ENCODE measurements at regions not wholly inside any gene's neighbourhood (a gene's known extent, or its start where the extent isn't known, plus 50 kb on each side); places are given as distances from the start of the nearest gene placed in this dataset.

GRCh38 chr19:29418201-29418600 is 107.6 kb upstream of the VSTM2B start:
- Mint-ChIP-seq H3K9me3 (peaks cover 3% of the 10 kb centered on the region), H3K4me3 (no peak overlapping the region), H3K27ac (no peak overlapping the region), H3K36me3 (no peaks in the 10 kb centered on the region), H3K4me1 (no peaks in the 10 kb centered on the region), H3K27me3 (no peaks in the 10 kb centered on the region)
- DNase-seq, result no peak
- CTCF ChIA-PET, result no interaction called here

- H3K36me3 Mint-ChIP-seq, result no peaks in the 10 kb centered on the region
- no peak overlapping the region for H3K27ac Mint-ChIP-seq
- no peak for DNase-seq
- no peak overlapping the region for H3K4me3 Mint-ChIP-seq
- H3K4me1 Mint-ChIP-seq, result no peaks in the 10 kb centered on the region
- no peaks in the 10 kb centered on the region for H3K27me3 Mint-ChIP-seq
- H3K9me3 Mint-ChIP-seq, result peaks cover 3% of the 10 kb centered on the region
- CTCF ChIA-PET, result no interaction called here
Observed at GRCh38 chr19:29420065-29420464, 105.7 kb upstream of the VSTM2B start.

- CTCF ChIA-PET, result no interaction called here
- H3K27ac Mint-ChIP-seq, result no peak overlapping the region
- DNase-seq, result no peak
- H3K4me1 Mint-ChIP-seq, result no peaks in the 10 kb centered on the region
- H3K9me3 Mint-ChIP-seq, result peaks cover 3% of the 10 kb centered on the region
- H3K36me3 Mint-ChIP-seq, result no peaks in the 10 kb centered on the region
- H3K4me3 Mint-ChIP-seq, result no peak overlapping the region
- no peaks in the 10 kb centered on the region for H3K27me3 Mint-ChIP-seq
Observed at GRCh38 chr19:29420482-29421195, 105.2 kb upstream of the VSTM2B start.

GRCh38 chr19:29421196-29421545 is 104.6 kb upstream of the VSTM2B start:
- DNase-seq, result no peak
- H3K27me3 Mint-ChIP-seq, result no peaks in the 10 kb centered on the region
- H3K27ac Mint-ChIP-seq, result no peak overlapping the region
- peaks cover 3% of the 10 kb centered on the region for H3K9me3 Mint-ChIP-seq
- no peaks in the 10 kb centered on the region for H3K36me3 Mint-ChIP-seq
- H3K4me1 Mint-ChIP-seq, result no peaks in the 10 kb centered on the region
- H3K4me3 Mint-ChIP-seq, result no peak overlapping the region
- CTCF ChIA-PET, result no interaction called here

GRCh38 chr19:29422047-29422446 is 103.7 kb upstream of the VSTM2B start:
- no peaks in the 10 kb centered on the region for H3K4me1 Mint-ChIP-seq
- no peaks in the 10 kb centered on the region for H3K36me3 Mint-ChIP-seq
- H3K27me3 Mint-ChIP-seq, result no peaks in the 10 kb centered on the region
- no peak overlapping the region for H3K27ac Mint-ChIP-seq
- peaks cover 4% of the 10 kb centered on the region for H3K9me3 Mint-ChIP-seq
- DNase-seq, result no peak
- CTCF ChIA-PET, result no interaction called here
- H3K4me3 Mint-ChIP-seq, result no peak overlapping the region

GRCh38 chr19:29422486-29423085 is 103.2 kb upstream of the VSTM2B start:
- H3K27me3 Mint-ChIP-seq, result no peaks in the 10 kb centered on the region
- DNase-seq, result no peak
- no peak overlapping the region for H3K4me3 Mint-ChIP-seq
- no peak overlapping the region for H3K27ac Mint-ChIP-seq
- CTCF ChIA-PET, result no interaction called here
- H3K4me1 Mint-ChIP-seq, result no peaks in the 10 kb centered on the region
- H3K9me3 Mint-ChIP-seq, result peaks cover 5% of the 10 kb centered on the region
- H3K36me3 Mint-ChIP-seq, result no peaks in the 10 kb centered on the region

GRCh38 chr19:29428071-29428470 is 97.7 kb upstream of the VSTM2B start:
- Mint-ChIP-seq H3K4me3 (no peak overlapping the region), H3K27me3 (no peaks in the 10 kb centered on the region), H3K4me1 (no peaks in the 10 kb centered on the region), H3K9me3 (peaks cover 2% of the 10 kb centered on the region), H3K27ac (no peak overlapping the region), H3K36me3 (no peaks in the 10 kb centered on the region)
- DNase-seq, result no peak
- CTCF ChIA-PET, result no interaction called here

GRCh38 chr19:29429021-29429420 is 96.8 kb upstream of the VSTM2B start:
- Mint-ChIP-seq H3K27me3 (no peaks in the 10 kb centered on the region), H3K27ac (no peak overlapping the region), H3K9me3 (peaks cover 2% of the 10 kb centered on the region), H3K4me1 (no peaks in the 10 kb centered on the region), H3K4me3 (no peak overlapping the region), H3K36me3 (no peaks in the 10 kb centered on the region)
- CTCF ChIA-PET, result no interaction called here
- DNase-seq, result no peak

- Mint-ChIP-seq H3K4me1 (no peaks in the 10 kb centered on the region), H3K9me3 (peaks cover 2% of the 10 kb centered on the region), H3K27ac (no peak overlapping the region), H3K36me3 (peaks cover 2% of the 10 kb centered on the region), H3K27me3 (no peaks in the 10 kb centered on the region), H3K4me3 (no peak overlapping the region)
- CTCF ChIA-PET, result no interaction called here
- no peak for DNase-seq
Observed at GRCh38 chr19:29429581-29429980, 96.2 kb upstream of the VSTM2B start.

- no peak overlapping the region for H3K27ac Mint-ChIP-seq
- no peak for DNase-seq
- CTCF ChIA-PET, result no interaction called here
- H3K9me3 Mint-ChIP-seq, result peaks cover 2% of the 10 kb centered on the region
- no peak overlapping the region for H3K4me3 Mint-ChIP-seq
- no peaks in the 10 kb centered on the region for H3K27me3 Mint-ChIP-seq
- H3K4me1 Mint-ChIP-seq, result no peaks in the 10 kb centered on the region
- peaks cover 2% of the 10 kb centered on the region for H3K36me3 Mint-ChIP-seq
Observed at GRCh38 chr19:29431332-29431731, 94.5 kb upstream of the VSTM2B start.

GRCh38 chr19:29432677-29433076 is 93.1 kb upstream of the VSTM2B start:
- H3K4me1 Mint-ChIP-seq, result no peaks in the 10 kb centered on the region
- DNase-seq, result no peak
- H3K27ac Mint-ChIP-seq, result no peak overlapping the region
- H3K9me3 Mint-ChIP-seq, result no peaks in the 10 kb centered on the region
- H3K27me3 Mint-ChIP-seq, result no peaks in the 10 kb centered on the region
- no peak overlapping the region for H3K4me3 Mint-ChIP-seq
- peaks cover 2% of the 10 kb centered on the region for H3K36me3 Mint-ChIP-seq
- CTCF ChIA-PET, result no interaction called here

GRCh38 chr19:29436591-29437103 is 89.1 kb upstream of the VSTM2B start:
- no peak for DNase-seq
- H3K4me1 Mint-ChIP-seq, result no peaks in the 10 kb centered on the region
- H3K4me3 Mint-ChIP-seq, result no peak overlapping the region
- H3K27ac Mint-ChIP-seq, result no peak overlapping the region
- peaks cover 8% of the 10 kb centered on the region for H3K9me3 Mint-ChIP-seq
- peaks cover 2% of the 10 kb centered on the region for H3K36me3 Mint-ChIP-seq
- CTCF ChIA-PET, result no interaction called here
- H3K27me3 Mint-ChIP-seq, result no peaks in the 10 kb centered on the region

- Mint-ChIP-seq H3K4me3 (no peak overlapping the region), H3K27ac (no peak overlapping the region), H3K27me3 (no peaks in the 10 kb centered on the region), H3K36me3 (peaks cover 2% of the 10 kb centered on the region), H3K4me1 (no peaks in the 10 kb centered on the region), H3K9me3 (peaks cover 8% of the 10 kb centered on the region)
- CTCF ChIA-PET, result no interaction called here
- DNase-seq, result no peak
Observed at GRCh38 chr19:29439021-29439420, 86.8 kb upstream of the VSTM2B start.

GRCh38 chr19:29439688-29440550 is 85.9 kb upstream of the VSTM2B start:
- no peaks in the 10 kb centered on the region for H3K36me3 Mint-ChIP-seq
- H3K4me1 Mint-ChIP-seq, result no peaks in the 10 kb centered on the region
- DNase-seq, result no peak
- no peak overlapping the region for H3K27ac Mint-ChIP-seq
- no peak overlapping the region for H3K4me3 Mint-ChIP-seq
- CTCF ChIA-PET, result no interaction called here
- H3K9me3 Mint-ChIP-seq, result peaks cover 8% of the 10 kb centered on the region
- no peaks in the 10 kb centered on the region for H3K27me3 Mint-ChIP-seq

GRCh38 chr19:29442094-29442493 is 83.7 kb upstream of the VSTM2B start:
- CTCF ChIA-PET, result no interaction called here
- Mint-ChIP-seq H3K4me1 (no peaks in the 10 kb centered on the region), H3K27me3 (no peaks in the 10 kb centered on the region), H3K27ac (no peak overlapping the region), H3K36me3 (no peaks in the 10 kb centered on the region), H3K9me3 (peaks cover 8% of the 10 kb centered on the region), H3K4me3 (no peak overlapping the region)
- DNase-seq, result no peak
